ENCODE measurements at regions not wholly inside any gene's neighbourhood (a gene's known extent, or its start where the extent isn't known, plus 50 kb on each side); places are given as distances from the start of the nearest gene placed in this dataset.
A peak's percentile ranks its signal among the peaks of the same experiment; 100 is the strongest.
"Not testable (repeated sequence)": the region's sequence is repeated elsewhere in the genome, so short reads cannot be mapped to it uniquely, and the experiment has no call there.

GRCh38 chr3:3309887-3310286, 130.4 kb upstream of the CRBN start:
- no peak for DNase-seq

GRCh38 chr3:3308809-3309208, 129.3 kb upstream of the CRBN start:
- no peak for DNase-seq

- DNase-seq, result no peak
Observed at GRCh38 chr3:3307491-3307890, 128.0 kb upstream of the CRBN start.

GRCh38 chr3:3305841-3306240, 126.3 kb upstream of the CRBN start:
- no peak for DNase-seq

- no peak for DNase-seq
Observed at GRCh38 chr3:3305084-3305483, 125.6 kb upstream of the CRBN start.

GRCh38 chr3:3303636-3304035, 124.1 kb upstream of the CRBN start:
- no peak for DNase-seq

- no peak for DNase-seq
Observed at GRCh38 chr3:3302964-3303363, 123.5 kb upstream of the CRBN start.

GRCh38 chr3:3301476-3301875, 122.0 kb upstream of the CRBN start:
- DNase-seq, result no peak

GRCh38 chr3:3296979-3297381, 117.5 kb upstream of the CRBN start:
- peak in 1 of 2 donors; percentile 13 for DNase-seq

GRCh38 chr3:3295586-3295985, 116.1 kb upstream of the CRBN start:
- DNase-seq, result no peak

- DNase-seq, result not testable (repeated sequence)
Observed at GRCh38 chr3:3291756-3292283, 112.3 kb upstream of the CRBN start.

- no peak for DNase-seq
Observed at GRCh38 chr3:3288255-3288654, 108.8 kb upstream of the CRBN start.

- DNase-seq, result no peak
Observed at GRCh38 chr3:3286014-3286413, 106.5 kb upstream of the CRBN start.

GRCh38 chr3:3281024-3281423, 101.5 kb upstream of the CRBN start:
- DNase-seq, result no peak

GRCh38 chr3:3280396-3280795, 100.9 kb upstream of the CRBN start:
- DNase-seq, result no peak

- DNase-seq, result no peak
Observed at GRCh38 chr3:3278073-3278472, 98.6 kb upstream of the CRBN start.

GRCh38 chr3:3276630-3277029, 97.1 kb upstream of the CRBN start:
- no peak for DNase-seq

GRCh38 chr3:3264796-3265195, 85.3 kb upstream of the CRBN start:
- DNase-seq, result no peak

GRCh38 chr3:3260870-3261269, 81.4 kb upstream of the CRBN start:
- no peak for DNase-seq

- DNase-seq, result no peak
Observed at GRCh38 chr3:3259181-3259580, 79.7 kb upstream of the CRBN start.

GRCh38 chr3:3258281-3258680, 78.8 kb upstream of the CRBN start:
- no peak for DNase-seq

GRCh38 chr3:3241596-3241995, 62.1 kb upstream of the CRBN start:
- DNase-seq, result no peak

- DNase-seq, result no peak
Observed at GRCh38 chr3:3240986-3241385, 61.5 kb upstream of the CRBN start.

- DNase-seq, result no peak
Observed at GRCh38 chr3:3237979-3238378, 58.5 kb upstream of the CRBN start.

- DNase-seq, result no peak
Observed at GRCh38 chr3:3232251-3232650, 52.8 kb upstream of the CRBN start.
